HG02981 (cell line): ENCODE measurements at regions not wholly inside any gene's neighbourhood (a gene's known extent, or its start where the extent isn't known, plus 50 kb on each side); places are given as distances from the start of the nearest gene placed in this dataset.

Experiments used
- ATAC-seq: cut with Tn5 transposase; IDR thresholded peaks from one replicate; pipeline ENCODE4 v1.9.1; 2021; ENCODE audit warnings: mild to moderate bottlenecking, moderate library complexity; ENCODE audit not compliant: unreplicated experiment

- ATAC-seq, result no peak
Measured at GRCh38 chr18:63071701-63072141, 247.8 kb downstream of the BCL2 start.

- no peak for ATAC-seq
Measured at GRCh38 chr18:63070767-63071502, 248.6 kb downstream of the BCL2 start.

DNA sequence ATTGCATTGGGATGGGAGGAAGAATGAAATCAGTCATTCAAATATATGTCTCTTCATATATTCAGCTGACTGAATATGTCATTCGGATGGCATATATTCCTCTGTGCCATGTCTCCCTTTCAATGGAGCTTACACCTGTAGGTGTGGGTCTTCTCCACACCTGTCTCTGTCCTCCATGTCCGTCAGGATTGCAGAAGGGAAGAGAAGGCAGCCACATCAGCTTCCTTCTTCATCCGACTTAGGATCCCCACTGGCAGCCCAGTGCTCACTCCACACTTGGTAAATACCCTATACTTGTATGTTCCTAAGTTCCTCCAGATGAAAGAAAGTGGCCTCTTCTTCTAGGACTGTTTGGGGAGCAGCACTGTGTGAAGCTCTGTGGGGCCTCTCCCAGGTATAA is 250.1 kb downstream of the BCL2 start:
- no peak for ATAC-seq

GRCh38 chr18:63067939-63068338 is 251.6 kb downstream of the BCL2 start:
- no peak for ATAC-seq

- no peak for ATAC-seq
Measured at GRCh38 chr18:63065172-63065571, 254.4 kb downstream of the BCL2 start.

DNA sequence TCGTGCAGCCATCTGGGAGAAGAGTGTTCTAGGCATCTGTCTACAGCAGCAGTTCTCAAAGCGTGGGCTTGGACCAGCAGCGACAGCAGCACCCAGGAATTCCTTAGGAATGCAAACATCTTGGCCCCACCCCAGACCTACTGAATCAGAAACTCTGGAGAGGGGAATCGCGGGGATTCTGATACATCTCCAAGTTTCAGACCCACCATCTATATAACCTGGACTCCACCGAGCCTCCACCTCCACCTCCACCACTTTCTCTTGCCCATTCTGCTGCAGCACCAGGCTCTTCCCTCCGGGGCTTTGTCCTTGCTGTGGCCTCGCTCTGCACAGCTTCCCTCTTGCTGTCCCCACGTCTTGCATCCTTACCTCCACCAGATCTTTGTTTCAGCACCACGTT is 256.4 kb downstream of the BCL2 start:
- ATAC-seq, result no peak

DNA sequence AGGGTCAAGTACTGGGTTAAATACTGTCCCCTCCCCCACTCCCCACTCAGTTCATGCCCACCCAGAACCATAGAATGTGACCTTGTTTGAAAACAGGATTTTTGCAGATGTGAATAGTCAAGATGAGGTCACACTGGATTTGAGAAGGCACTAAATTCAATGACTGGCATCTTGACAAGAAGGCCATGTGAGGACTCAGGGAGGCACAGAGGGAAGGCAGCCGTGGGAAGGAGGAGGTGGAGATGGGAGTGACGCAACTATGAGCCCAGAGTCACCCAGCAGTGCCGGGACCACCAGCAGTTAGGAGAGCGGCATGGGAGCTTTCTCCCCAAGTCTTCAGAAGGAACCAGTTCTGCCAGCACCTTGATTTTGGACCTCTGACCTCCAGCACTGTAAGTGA is 257.3 kb downstream of the BCL2 start:
- no peak for ATAC-seq

DNA sequence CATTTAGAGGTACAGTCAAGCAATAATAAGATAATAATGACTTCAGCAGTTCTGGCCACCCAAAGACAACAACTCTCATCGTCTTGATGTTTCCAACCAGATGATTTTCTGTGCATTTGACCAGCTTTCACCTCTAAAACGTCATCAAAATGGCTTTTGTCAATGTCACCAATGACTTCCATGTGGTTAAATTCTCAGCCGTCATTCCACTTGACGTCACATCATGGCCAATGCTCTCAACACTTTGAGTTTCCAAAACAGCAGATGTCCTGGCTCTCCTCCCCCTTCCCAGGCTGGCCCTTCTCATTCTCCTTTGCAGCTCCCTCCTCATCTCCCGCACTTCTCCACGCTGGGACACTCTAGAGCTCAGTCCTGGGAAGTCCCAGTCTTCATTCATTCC is 258.3 kb downstream of the BCL2 start:
- ATAC-seq, result no peak

DNA sequence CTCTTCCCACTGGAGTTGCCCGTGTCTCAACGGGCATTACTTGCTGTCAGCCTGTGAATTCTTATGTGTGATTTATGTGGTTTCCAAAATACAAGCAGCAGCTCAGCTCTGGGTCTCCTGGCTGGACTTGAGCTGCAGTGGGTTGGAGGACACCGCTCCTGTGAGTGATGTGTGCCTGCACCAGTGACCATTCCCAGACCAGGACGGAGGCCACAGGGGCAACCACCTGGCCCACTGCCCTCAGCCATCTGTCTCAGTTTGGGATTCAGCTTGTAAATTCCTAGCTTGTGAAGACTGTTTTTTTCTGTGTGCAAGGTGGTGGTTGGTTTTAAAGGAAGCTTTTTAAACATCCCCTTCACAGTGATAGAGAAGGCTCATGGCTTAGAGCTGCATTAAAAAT is 261.0 kb downstream of the BCL2 start:
- ATAC-seq, result no peak

- no peak for ATAC-seq
Measured at GRCh38 chr18:63057707-63058106, 261.9 kb downstream of the BCL2 start.

DNA sequence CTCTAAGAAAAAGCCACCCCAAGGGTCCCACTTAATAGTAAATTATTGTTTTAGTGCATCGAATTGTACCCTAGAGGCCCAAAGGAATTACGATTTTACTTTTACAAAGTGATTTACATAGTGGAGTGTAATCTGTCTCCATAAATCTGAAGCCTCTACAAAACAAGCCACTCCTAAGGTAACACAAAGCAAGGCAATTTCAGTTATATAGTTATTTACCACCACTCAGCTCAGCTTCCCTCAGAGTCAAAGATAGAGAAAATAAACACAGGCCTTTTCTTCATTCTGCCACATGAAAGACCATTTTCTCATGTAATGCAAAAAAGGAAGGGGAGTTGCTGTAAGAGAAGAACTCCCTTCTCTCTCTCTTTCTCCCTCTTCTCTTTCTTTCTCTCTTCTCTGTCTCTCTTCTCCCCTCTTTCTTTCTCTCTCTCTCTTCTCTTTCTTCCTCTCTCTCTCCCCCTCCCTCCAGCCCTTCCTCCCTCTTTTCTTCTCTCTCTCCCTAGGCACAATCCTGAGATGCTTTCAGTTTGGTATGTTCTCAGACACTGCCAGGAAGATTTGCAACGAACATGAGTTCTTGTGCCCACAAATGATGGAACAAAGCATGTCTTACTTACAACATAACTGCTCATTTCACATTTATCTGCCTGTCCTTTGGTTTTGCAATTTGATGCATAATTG is 264.5 kb downstream of the BCL2 start:
- no peak for ATAC-seq

DNA sequence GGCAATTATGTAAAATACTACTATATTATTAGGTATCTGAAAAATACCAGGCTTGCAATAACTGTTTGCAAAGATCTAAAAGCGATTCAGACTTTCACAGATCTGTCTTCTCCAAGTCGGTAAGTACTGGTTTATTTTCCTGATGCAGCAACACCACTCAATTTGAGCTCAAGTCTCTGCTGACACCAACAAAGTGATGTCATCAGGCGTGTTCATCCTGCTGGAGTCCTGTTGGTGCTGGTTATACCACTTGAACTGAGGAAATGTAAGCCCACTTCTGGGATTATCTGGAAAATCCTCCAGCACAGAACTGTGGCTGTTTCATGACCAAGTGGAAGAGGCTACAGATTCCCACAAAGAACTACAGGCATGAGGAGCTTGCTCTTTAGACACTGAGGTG is 267.6 kb downstream of the BCL2 start:
- no peak for ATAC-seq

DNA sequence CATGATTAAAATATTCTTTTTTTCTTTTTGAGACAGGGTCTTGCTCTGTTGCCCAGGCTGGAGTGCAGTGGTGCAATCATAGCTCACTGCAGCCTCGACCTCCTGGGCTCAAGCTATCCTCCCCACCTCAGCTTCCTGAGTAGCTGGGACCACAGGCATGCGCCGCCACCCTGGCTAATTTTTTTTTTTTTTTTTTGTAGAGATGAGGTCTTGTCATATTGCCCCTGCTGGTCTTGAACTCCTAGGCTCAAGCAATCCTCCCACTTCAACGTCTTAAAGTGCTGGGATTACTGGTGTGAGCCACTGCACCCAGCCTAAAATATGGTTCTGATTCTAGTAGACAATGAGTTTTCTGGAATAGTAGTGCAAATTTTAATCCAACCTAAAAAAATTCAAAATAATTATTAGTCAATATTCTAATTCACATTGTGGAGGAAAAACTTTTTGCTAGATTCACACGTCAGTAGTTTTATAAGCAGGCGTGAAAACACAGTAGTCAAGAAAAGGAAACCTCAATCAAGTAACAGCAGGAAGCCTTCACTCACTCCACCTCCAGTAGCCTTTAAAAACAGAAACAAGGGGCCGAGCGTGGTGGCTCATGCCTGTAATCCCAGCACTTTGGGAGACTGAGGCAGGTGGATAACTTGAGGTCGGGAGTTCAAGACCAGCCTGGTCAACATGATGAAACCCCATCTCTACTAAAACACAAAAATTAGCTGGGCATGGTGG is 268.7 kb downstream of the BCL2 start:
- ATAC-seq, result peak; percentile 64

DNA sequence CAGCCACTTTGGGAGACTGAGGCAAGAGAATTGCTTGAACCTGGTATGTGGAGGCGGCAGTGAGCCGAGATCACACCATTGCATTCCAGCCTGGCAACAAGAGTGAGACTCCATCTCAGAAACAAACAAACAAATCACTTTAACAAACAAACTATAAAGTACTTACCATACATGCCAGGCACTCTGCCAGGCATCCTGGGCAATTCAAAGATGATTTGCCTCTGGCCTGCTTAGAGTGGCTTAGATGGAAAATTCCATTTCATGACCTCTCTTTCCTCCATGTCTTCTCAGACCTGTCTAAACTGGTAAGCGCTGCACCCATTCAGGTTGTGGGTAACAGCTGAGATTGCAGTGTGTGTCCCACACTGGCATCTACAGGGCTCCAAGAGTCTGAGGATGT is 273.2 kb downstream of the BCL2 start:
- ATAC-seq, result no peak

GRCh38 chr18:63043516-63043915 is 276.1 kb downstream of the BCL2 start:
- no peak for ATAC-seq

- ATAC-seq, result no peak
Measured at GRCh38 chr18:63042351-63042750, 277.2 kb downstream of the BCL2 start.

GRCh38 chr18:63040788-63041410 is 278.7 kb downstream of the BCL2 start:
- ATAC-seq, result peak; percentile 58

- ATAC-seq, result no peak
Measured at GRCh38 chr18:63037491-63037890, 282.1 kb downstream of the BCL2 start.

DNA sequence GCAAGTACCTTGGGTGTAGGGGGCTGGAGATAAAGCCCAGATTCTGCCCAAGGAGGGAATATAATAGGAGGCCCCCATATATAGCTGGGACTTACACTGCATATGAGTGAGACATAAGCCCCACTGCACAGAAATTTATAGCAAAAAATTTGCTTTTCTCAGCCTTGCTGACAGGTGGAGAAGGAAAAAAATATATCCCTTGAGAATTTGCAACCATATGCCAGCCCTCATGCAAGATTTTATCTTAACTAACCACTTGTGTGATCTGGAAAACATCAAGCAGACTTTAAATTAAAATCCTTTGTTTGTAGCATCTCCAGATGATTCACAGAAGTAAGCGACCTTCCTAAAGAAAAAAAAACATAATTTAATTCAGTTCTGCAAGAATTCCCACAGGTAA is 288.2 kb downstream of the BCL2 start:
- ATAC-seq, result no peak
